HK-2 (cell line): ENCODE measurements at regions not wholly inside any gene's neighbourhood (a gene's known extent, or its start where the extent isn't known, plus 50 kb on each side); places are given as distances from the start of the nearest gene placed in this dataset.

Experiments
- DNase-seq: peaks from one replicate; pipeline ENCODE4 v3.0.0-alpha.2; 2018; ENCODE audit not compliant: unreplicated experiment

DNA sequence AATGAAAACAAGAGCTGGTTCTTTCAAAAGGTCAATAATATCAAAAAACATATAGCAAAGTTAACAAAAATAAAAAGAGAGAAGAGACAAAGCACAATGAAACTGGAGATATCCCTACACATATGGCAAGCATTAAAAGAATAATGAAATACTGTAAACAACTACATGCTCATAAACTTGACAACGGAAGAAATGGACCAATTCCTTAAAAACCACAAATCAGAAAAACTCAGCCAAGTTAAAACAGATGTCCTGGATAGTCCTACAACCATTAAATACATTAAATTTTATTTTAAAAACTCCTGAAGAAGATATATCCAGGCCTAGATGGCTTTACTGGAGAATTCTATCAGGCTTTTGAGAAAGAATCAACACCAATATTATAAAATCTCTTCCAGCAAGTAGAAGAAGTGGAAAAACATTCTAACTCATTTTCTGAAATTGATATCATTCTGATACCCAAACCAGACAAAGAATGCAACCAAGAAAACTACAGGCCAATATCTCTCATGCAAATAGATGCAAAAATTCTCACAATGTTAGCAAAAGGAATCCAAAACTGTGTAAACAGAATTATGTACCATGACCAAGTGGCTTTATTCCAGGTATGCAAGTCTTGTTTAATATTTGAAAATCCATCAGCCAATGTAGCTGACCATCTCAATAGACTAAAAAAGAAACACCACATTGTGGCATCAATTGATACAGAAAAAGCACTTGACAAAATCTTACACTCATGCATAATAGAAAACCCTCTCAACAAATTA lies 56.1 kb upstream of the LRRC7 start:
- no peak for DNase-seq

DNA sequence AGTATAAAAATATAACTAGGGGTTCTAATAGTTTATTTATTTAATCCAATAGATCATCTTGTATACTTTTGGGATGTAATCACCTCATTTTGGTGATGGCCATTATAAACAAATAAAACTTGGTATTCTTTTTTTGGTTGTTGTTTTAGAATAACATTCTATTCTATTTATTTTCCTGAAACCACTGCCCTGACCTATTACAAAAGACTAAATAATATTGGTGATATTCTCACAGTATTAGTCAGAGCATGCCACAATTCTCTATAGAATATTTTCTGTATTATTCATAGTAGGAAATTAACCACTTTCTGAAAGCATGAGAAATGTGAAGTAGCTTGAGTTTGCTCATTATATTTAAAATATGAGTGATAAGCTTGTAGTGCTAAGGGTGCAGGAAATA lies 54.1 kb upstream of the LRRC7 start:
- DNase-seq, result no peak
